HG03565 (cell line): ENCODE measurements at regions not wholly inside any gene's neighbourhood (a gene's known extent, or its start where the extent isn't known, plus 50 kb on each side); places are given as distances from the start of the nearest gene placed in this dataset.

Experiments used
- ATAC-seq: cut with Tn5 transposase; IDR thresholded peaks from one replicate; pipeline ENCODE4 v1.9.1; 2021; ENCODE audit warnings: mild to moderate bottlenecking, moderate library complexity; ENCODE audit not compliant: unreplicated experiment

DNA sequence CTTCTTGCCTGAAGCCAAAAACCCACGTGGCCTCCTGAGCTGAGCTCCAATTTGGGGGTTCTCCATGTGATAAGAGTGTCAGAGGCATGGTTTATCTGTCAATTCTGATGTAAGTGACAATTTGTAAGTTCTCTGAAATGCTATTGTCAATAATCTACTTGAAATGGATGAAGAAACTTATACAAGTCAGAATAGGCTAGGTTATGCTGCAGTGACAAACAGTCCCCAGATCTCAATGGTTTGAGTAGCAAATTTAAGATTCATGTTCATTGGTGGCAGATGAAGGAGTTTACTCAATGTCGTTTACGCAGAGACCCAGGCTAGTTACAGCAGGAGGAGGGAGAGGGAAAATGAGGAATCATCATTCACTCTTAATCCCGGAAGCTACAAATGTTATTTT lies 352.4 kb downstream of the KIF16B start:
- ATAC-seq: no peak

DNA sequence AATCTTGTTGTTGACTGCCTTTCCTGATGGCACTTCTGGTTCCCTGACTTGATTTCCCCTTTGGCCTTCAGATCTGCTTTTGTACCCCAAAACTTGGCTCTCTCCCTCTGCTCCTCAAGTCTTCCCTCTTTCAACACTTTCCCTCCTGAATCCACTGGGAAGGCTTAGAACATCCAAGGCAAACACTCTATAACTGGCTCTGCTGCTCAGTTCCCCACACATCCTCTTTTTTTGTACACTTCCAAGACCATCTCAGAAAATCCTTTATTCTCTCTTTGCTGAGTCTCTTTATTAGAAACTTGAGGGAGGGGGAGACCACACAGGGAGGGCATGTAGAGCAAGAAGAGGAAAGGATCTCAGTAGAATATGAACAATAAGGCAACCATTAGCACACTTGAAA lies 354.1 kb downstream of the KIF16B start:
- ATAC-seq: no peak

DNA sequence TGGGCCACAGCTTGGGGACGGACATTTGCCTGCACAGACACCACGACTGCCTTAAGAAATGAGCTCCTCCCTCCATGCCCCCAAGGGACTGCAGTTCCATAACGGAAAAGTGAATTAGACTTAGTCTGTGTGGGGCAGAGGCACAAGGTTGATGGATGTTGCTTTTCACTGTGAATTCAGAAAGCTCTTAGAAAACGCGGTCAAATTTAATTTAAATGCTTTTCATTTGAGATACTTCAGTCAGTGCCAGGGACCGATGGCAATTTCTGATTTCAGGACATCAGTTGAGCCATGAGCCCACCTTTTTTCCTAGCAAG lies 356.4 kb downstream of the KIF16B start:
- no peak for ATAC-seq

- no peak for ATAC-seq
These were observed 356.9 kb downstream of the KIF16B start for GRCh38 chr20:16216227-16216913.

- ATAC-seq: no peak
These were observed 358.2 kb downstream of the KIF16B start for GRCh38 chr20:16215041-16215440.

GRCh38 chr20:16212790-16213189 lies 360.5 kb downstream of the KIF16B start:
- ATAC-seq: no peak

DNA sequence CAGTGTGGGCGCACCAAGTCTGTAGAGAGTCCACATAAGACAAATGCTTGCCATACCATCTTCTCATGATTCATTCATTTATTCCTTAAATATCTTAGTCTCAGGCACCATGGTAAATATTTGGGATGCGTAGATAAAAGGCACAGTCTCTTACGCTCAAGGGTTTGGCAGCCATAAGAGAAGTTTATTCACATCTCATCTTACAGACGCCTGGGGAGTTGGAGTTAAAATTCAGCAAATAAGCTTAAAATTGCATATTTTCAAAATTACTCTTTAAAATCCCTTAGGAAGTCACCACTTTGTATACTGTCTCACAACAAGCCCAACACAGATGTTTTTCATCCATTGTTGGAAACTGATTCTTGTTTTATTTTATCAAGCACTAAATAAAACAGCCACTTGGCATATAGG lies 363.3 kb downstream of the KIF16B start:
- no peak for ATAC-seq

- no peak for ATAC-seq
These were observed 363.9 kb downstream of the KIF16B start for GRCh38 chr20:16209357-16209756.

- no peak for ATAC-seq
These were observed 364.8 kb downstream of the KIF16B start for GRCh38 chr20:16208443-16208842.

DNA sequence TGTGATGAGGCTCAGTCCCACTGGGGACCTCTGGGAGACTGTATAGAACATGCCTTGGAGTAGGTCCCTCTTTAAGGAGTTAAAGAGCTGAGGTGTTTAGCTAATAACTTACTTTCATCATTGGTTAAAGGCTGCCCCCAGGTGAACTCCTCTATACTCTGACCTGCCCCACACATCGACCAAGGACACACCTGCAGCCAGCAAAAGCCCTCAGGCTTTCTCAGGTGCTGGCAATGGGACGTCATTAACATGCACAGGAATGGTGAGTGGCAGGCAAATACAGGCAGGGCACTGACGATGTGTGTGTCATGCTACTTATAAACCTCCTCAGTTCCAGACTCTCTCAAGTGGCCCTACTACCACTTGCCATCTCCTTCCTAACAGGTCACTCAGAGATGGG lies 366.4 kb downstream of the KIF16B start:
- ATAC-seq: no peak

- no peak for ATAC-seq
These were observed 367.7 kb downstream of the KIF16B start for GRCh38 chr20:16205507-16205906.

DNA sequence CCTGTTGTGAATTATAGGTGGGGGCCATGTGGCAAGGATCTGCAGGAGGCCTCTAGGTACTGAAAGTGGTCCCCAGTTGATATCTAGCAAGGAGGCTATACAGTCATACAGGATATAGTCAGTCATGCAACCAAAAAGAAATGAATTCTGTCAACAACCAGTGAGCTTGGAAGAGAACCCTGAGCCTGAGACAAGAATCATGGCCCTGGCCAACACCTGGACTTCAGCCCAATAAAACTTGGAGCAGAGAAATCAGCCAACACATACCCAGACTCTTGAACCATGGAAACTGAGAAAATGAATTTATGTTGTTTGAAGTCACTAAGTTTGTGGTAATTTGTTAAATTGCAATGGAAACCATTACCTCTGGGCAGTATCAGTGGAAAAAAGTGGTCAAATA lies 370.2 kb downstream of the KIF16B start:
- ATAC-seq: no peak

DNA sequence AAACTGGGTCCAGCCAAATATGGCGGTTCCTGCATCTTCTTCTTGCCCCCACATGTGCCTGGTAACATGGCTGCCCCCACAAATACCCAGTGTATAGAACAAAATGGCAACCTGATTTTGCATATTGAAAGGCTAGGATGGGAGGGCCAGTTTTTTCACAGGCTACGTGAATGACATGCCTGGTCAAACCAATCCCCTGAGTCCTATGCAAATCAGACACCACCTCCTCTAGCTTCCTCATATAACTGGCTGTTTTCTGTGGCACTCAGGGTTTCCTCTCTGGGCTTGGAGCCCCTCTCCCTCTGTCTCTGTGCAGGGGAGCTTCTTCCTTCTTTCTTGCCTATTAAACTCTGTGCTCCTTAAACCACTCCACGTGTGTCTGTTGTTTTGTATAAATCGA lies 372.1 kb downstream of the KIF16B start:
- ATAC-seq: no peak

- no peak for ATAC-seq
These were observed 375.6 kb downstream of the KIF16B start for GRCh38 chr20:16197696-16198095.

- ATAC-seq: no peak
These were observed 377.6 kb downstream of the KIF16B start for GRCh38 chr20:16195671-16196070.

- no peak for ATAC-seq
These were observed 378.5 kb downstream of the KIF16B start for GRCh38 chr20:16194617-16195360.

DNA sequence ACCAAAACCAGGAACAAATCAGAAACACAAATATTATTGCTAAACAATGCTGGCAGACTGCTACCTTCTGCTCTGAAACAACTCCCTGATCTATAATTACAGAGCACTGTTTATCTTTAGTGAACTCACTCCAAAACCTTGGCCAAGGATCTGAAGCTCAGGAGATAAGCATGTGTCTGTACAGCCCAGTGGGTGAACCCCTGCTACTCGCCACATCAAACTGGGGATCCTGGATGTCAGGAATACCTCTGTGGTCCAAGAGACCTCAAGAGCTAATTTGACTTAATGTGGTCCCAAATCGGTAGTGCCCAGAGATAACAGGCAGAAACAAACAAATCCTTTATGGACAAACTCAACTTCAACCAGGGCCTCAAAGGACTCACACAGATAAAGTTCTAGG lies 381.8 kb downstream of the KIF16B start:
- ATAC-seq: no peak

DNA sequence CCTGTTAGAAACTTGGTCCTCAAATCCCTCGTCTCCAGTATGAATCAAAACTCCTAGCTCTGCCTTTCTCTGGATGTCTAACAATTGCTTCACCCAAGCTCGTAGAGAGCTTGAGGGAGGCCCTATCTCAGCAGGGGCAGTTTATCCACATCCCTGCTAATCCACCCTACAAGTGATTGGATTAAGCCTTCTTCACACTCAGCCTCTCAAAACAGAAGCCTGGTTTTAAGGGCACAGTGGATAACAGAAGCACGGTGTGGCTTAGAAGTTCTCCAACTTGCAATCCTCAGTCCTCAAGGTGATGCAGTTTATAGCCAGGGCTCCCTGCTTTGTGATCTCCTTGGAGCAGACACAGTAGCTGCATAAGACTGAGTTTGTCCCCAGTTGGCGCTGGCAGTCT lies 383.9 kb downstream of the KIF16B start:
- no peak for ATAC-seq

GRCh38 chr20:16187956-16188616 lies 385.2 kb downstream of the KIF16B start:
- no peak for ATAC-seq

GRCh38 chr20:16179919-16180318 lies 393.3 kb downstream of the KIF16B start:
- ATAC-seq: no peak

GRCh38 chr20:16179371-16179770 lies 393.9 kb downstream of the KIF16B start:
- ATAC-seq: no peak

DNA sequence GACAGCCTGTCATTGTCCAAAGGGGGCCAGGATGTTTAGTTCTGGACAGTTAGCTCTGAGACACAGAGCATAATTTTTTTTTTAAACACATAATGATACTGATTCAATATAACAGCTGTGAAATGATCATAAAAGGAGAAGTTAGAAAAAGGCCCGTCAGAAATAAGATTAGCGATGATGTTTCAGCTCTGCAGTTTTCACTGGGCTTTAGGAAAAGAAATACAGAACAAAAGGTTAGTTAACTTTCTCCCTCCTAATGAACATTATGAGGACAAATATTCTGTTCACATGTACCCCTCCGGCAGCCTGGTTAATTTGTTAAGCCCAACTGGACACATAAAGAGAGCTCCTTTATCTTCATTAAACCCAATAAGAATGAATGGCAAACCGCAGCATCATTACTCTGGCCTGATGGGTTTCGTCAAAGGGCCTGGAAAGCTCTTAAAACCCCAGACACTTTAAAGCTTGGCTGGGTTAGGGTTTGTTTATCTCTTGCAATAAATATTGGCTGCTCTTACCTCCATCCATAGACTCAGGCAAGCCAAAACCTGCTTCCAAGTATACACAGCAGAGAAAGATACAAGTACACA lies 394.6 kb downstream of the KIF16B start:
- ATAC-seq: no peak
